Suppressor macrophage treated with lipopolysaccharide for 1 hour (primary cell): ENCODE measurements at regions not wholly inside any gene's neighbourhood (a gene's known extent, or its start where the extent isn't known, plus 50 kb on each side); places are given as distances from the start of the nearest gene placed in this dataset.
A peak's percentile ranks its signal among the peaks of the same experiment; 100 is the strongest.
"Not testable (repeated sequence)": the region's sequence is repeated elsewhere in the genome, so short reads cannot be mapped to it uniquely, and the experiment has no call there.

Experiments used
- DNase-seq, 3 donors: peaks; one replicate each; pipeline ENCODE4 v3.0.0-alpha.2; 2020 to 2022

GRCh38 chrX:22538580-22538979 lies 265.9 kb downstream of the CBLL2 start:
- DNase-seq = no peak

GRCh38 chrX:22541926-22542325 lies 269.2 kb downstream of the CBLL2 start:
- no peak for DNase-seq

- no peak for DNase-seq
These were observed 269.9 kb downstream of the CBLL2 start for GRCh38 chrX:22542641-22543040.

GRCh38 chrX:22559506-22559905 lies 286.8 kb downstream of the CBLL2 start:
- DNase-seq = no peak

- no peak for DNase-seq
These were observed 302.6 kb downstream of the CBLL2 start for GRCh38 chrX:22575161-22575845.

GRCh38 chrX:22577181-22577580 lies 304.5 kb downstream of the CBLL2 start:
- DNase-seq = no peak

DNA sequence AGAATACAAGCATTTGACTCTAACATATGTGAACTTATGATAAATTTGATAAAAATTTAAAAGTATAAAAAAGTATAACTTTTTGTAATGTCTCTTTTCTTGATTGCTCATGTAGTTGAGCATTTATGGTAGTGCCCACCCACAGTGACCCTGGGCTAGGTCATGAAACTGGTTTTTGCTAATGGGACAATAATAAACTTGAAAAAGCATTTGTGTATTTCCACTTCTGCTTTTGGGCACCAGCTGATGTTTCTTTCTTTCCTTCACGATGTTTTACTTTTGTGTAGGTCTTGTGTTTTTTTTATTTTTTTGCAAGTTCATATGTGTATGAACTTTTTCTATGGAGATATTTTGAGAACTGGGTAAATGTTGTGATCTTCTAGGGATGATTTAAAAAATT lies 313.1 kb downstream of the CBLL2 start:
- no peak for DNase-seq

DNA sequence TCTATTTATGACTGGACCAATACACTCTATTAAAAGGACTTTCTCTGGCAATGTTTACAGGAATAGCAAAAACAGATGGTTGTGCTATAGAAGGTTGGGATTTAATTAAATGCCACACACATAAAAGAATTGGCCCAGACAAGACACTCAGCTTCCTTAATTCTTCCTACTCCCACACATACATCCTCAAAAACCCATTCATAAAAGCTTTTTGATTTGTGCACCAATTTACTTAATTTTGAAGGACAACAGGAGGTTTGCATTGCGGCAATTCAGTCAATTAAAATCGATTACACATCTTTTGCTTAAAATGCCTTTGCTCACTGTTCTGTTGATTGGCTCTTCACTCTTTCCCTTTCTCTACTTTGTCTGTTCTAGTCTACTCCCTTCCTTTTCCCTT lies 317.1 kb downstream of the CBLL2 start:
- DNase-seq = no peak

GRCh38 chrX:22594766-22595165 lies 322.1 kb downstream of the CBLL2 start:
- no peak for DNase-seq

DNA sequence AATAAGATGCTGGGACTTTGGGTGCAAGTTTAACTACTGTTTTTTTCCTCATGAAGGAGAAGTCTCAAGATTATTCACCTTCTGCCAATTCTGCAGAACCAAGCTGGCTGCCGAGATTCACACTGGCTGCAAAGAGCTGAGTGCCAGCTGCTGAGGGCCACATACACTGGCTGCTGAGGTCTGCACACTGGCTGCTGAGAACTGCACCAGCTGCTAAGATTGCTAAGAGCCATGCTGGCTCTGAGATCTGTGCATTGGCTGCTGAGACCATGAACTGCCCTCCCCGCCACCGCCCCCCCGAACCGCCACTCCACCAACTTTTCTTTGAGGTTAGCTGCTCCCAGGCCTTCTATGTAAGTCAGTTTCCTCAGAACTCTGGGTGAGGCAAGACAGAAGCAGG lies 330.3 kb downstream of the CBLL2 start:
- no peak for DNase-seq

- not testable (repeated sequence) for DNase-seq
These were observed 336.7 kb downstream of the CBLL2 start for GRCh38 chrX:22609452-22609851.

DNA sequence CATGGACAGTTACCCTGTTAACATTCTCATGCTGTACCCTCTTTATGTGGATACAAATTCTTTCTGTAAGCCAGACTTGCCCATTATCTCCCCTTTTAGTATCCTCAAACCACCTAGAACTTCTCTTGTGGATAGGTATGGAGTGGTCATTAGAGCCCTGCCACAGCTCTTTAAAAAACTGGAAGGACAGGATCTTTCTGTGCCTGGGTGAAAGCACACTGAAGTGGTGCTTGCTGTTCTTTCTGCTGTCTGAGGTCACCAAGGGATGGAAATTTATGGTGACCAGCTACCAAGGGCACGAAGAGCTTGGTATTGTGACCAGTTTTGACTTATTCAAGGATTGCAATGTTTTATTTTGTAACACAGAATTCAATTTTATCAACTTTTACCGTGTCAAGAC lies 344.2 kb downstream of the CBLL2 start:
- no peak for DNase-seq

DNA sequence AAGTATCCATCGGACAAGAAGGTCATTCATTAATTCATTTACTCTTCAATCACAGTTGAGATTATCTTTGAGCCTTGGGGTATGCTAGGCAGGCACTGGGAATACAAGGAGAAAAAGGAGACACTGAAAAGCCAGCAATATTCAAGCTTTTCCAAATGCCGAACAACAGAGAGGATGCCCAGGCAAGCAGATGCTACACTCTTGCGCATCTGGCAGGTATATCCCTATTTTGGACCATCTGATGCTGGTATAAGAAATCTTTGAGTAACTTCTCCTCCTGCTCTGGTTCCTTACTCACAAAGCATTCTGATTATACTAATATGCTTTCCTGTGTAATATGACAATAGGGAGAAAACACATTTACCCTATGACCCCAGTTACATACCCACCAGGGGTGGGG lies 354.9 kb downstream of the CBLL2 start:
- no peak for DNase-seq

GRCh38 chrX:22628275-22628674 lies 355.6 kb downstream of the CBLL2 start:
- no peak for DNase-seq

DNA sequence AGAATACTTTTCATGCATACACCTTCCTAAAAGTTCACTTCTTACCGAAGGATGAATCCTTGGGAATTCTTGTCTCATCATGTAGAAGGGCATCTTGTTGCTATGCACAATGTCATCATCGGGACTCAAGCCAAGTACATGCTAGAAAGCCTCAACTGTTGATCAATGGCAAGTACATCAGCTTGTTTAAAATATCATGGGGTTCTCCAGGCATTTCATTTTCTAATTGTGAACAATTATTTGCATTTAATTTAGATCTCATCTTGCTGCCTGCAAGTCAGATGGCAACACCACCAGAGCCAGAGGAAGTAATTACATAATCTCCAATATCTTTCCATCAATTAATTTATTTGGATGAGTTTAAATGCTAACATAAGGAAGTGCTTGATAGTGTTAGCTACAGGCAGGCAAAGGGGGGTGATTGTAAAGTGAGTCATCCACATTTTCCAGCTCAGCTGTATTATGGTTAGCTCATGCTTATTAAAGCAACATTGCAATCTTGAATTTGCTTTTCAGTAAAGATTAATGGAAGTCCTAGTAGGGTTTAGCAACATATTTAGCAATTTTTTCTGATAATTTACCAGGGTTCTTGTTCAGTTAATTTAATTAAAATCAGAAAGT lies 356.5 kb downstream of the CBLL2 start:
- no peak for DNase-seq

GRCh38 chrX:22634083-22634482 lies 361.4 kb downstream of the CBLL2 start:
- DNase-seq = no peak

- DNase-seq = no peak
These were observed 362.0 kb downstream of the CBLL2 start for GRCh38 chrX:22634751-22635150.

GRCh38 chrX:22648281-22648680 lies 351.5 kb upstream of the DDX53 start:
- no peak for DNase-seq

GRCh38 chrX:22650691-22651090 lies 349.1 kb upstream of the DDX53 start:
- DNase-seq = no peak

GRCh38 chrX:22652596-22652995 lies 347.2 kb upstream of the DDX53 start:
- no peak for DNase-seq

GRCh38 chrX:22660756-22661155 lies 339.0 kb upstream of the DDX53 start:
- DNase-seq = no peak

- DNase-seq = no peak
These were observed 337.0 kb upstream of the DDX53 start for GRCh38 chrX:22662776-22663175.

GRCh38 chrX:22664826-22665225 lies 334.9 kb upstream of the DDX53 start:
- DNase-seq = no peak

- no peak for DNase-seq
These were observed 333.9 kb upstream of the DDX53 start for GRCh38 chrX:22665818-22666217.

GRCh38 chrX:22666441-22666840 lies 333.3 kb upstream of the DDX53 start:
- peak in 2 of 3 donors; percentile 10 to 11 for DNase-seq
